DMS 273 treated with DMSO at 0.1 percent for 48 hours (cell line): ENCODE measurements at regions not wholly inside any gene's neighbourhood (a gene's known extent, or its start where the extent isn't known, plus 50 kb on each side); places are given as distances from the start of the nearest gene placed in this dataset.
"Not testable (repeated sequence)": the region's sequence is repeated elsewhere in the genome, so short reads cannot be mapped to it uniquely, and the experiment has no call there.

Source experiments
- DNase-seq: peaks from one replicate; lab custom pipeline; 2025; lab: John Stamatoyannopoulos, UW

- DNase-seq: no peak
These were observed 80.8 kb downstream of the C21orf91 start for GRCh38 chr21:17738176-17738953.

- no peak for DNase-seq
These were observed 83.1 kb downstream of the C21orf91 start for GRCh38 chr21:17736072-17736471.

- no peak for DNase-seq
These were observed 85.9 kb downstream of the C21orf91 start for GRCh38 chr21:17733209-17733608.

DNA sequence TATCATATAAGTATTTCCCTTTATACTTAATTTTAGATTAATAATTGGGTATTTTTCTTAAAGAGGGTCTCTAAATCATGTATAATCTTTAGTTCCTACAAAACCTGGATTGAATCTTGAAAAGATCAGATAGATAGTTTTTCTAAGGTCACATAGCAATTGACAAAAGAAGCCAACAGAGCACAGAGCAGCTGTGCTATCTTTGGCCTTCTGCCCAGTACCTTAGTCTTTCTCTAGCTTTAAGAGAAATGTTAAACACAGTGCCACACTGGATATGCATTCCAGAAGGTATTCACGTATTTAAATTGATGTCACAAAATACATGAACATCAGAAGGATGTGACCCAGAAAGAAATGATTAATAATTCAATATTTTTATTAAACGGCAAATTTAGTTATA is 86.8 kb downstream of the C21orf91 start:
- DNase-seq: peak; percentile 30

DNA sequence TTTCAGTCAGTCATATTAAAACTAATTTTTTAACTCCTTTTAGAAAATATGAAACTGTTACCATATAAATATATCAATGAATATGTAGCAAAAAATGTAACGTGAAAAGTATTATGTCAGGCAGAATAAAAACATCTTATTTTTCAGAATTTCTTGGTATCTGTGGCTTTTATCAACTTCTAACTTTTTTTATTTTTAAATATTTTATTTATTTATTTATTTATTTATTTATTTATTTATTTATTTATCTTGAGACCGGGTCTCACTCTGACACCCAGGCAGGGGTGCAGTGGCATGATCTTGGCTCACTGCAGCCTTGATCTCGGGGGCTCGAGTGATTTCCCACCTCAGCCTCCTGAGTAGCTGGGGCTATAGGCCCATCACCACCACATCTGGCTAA is 87.6 kb downstream of the C21orf91 start:
- DNase-seq: no peak

GRCh38 chr21:17730782-17731181 is 88.4 kb downstream of the C21orf91 start:
- DNase-seq: no peak

GRCh38 chr21:17729455-17729854 is 89.7 kb downstream of the C21orf91 start:
- no peak for DNase-seq

- DNase-seq: no peak
These were observed 91.8 kb downstream of the C21orf91 start for GRCh38 chr21:17727361-17727760.

GRCh38 chr21:17726047-17726829 is 92.9 kb downstream of the C21orf91 start:
- no peak for DNase-seq

DNA sequence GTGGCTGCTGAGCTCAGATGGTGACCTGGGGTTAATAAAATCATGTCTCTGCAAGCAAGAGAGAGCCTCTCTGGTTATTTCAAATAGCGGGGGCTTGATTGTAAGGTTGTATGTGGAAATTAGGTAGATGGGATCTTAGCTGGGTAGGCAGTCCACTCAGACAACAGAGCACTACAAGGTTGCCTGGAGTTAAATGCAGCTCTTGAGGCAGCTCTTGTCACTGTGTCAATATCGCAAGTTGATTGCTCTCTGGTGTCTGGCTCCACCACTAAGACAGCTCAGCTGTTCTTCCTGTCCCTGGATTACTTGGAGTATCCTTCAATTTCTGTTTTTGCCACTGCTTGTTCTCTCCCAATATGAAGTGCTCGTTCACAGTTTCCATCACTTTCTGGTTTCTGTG is 93.8 kb downstream of the C21orf91 start:
- no peak for DNase-seq

GRCh38 chr21:17712887-17713286 is 100.2 kb upstream of the BTG3 start:
- DNase-seq: no peak

GRCh38 chr21:17711896-17712295 is 99.2 kb upstream of the BTG3 start:
- no peak for DNase-seq

DNA sequence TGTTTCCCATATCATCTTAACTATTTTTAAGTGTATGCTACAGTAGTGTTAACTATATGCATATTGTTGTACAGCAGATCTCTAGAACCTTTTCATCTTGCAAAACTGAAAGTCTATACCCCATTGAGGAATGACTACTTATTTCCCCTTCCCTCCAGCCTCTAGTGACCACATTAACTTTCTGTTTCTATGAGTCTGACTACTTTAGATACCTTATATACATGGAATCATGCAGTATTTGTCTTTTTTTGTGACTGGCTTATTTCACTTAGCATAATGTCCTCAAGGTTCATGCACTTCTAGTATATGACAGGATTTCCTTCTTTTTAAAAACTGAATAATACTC is 96.5 kb upstream of the BTG3 start:
- DNase-seq: no peak

- no peak for DNase-seq
These were observed 96.0 kb upstream of the BTG3 start for GRCh38 chr21:17708522-17709265.

DNA sequence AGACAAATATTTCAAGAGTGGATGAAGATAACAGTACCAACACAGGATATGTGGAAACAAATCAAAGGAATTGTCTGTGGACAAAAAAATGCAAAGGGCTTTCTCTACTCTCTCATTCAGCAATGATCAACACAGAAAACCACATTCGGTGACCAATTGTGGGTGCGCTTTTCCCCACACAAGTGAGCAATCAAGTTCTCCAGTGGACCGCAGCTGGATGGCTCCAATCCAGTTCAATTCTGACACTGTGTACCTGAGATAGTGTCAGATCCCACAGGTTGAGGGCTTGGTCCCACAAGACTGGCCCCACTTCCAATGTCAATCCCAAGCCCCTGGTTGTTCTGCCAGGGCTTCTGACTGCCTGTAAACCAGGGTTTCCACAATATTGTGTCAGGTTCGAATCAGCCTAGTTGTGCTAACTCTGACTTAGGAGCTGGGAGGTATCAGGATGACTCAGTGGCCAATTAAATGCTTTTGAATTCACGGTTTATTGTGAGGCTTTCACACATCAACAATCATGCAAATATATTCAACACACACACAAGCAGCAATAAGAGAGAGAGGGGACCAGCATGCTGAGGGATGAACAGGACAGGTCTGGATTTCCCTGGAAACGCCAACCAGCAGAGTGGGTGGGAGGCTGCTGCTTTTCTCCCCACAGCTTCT is 87.0 kb upstream of the BTG3 start:
- DNase-seq: no peak

DNA sequence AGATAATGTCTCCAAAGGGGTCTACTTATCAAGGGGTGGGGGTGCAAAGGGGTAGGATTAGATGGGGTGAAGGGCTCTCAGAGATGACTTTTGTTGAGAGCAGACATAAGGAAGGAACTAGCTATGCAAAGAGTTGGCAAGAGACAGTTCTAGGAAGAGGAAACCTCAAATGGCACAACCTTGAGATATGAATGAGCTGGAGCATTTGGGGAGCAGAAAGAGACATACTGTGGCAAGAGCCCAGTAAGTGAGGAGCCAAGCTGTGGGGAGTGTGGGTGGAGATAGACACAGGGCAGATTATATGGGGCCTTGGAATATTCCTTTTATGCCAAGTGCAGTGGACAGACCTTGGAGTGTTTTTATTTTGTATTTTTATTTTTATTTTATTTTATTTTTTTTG is 84.8 kb upstream of the BTG3 start:
- no peak for DNase-seq

- not testable (repeated sequence) for DNase-seq
These were observed 81.7 kb upstream of the BTG3 start for GRCh38 chr21:17694416-17694815.

DNA sequence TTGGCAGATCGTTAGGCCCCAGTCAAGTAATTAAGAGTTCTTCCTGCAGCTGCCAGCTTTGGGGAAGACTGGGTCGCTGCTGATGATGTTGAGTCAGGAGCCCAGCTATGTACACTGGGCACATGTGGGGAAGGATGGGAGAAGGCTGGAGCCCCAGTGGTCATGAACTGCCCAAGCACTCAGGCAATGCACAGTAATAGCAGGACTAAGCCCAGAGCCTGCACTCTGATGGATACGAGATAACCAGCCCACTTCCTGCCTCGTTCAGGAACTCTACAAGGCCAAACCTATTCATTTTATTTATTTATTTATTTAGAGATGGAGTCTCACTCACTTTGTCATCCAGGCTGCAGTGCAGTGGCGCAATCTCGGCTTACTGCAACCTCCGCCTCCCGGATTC is 81.1 kb upstream of the BTG3 start:
- DNase-seq: no peak

DNA sequence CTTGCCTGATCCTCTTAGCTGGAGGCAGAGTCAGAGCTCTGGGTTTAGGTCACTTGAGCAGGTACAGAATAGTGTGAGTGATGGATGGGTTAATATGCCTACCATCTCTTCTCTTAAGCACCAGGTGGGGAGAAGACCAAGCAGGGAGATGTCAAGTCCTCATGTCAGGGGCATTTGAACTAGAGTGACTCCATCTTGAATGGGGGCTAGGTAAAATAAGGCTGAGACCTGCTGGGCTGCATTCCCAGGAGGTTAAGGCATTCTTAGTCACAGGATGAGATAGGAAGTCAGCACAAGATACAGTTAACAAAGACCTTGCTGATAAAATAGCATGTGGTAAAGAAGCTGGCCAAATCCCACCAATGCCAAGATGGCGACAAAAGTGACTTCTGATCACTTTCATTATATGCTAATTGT is 77.4 kb upstream of the BTG3 start:
- DNase-seq: no peak

GRCh38 chr21:17688912-17689874 is 76.5 kb upstream of the BTG3 start:
- peak; percentile 16 for DNase-seq

DNA sequence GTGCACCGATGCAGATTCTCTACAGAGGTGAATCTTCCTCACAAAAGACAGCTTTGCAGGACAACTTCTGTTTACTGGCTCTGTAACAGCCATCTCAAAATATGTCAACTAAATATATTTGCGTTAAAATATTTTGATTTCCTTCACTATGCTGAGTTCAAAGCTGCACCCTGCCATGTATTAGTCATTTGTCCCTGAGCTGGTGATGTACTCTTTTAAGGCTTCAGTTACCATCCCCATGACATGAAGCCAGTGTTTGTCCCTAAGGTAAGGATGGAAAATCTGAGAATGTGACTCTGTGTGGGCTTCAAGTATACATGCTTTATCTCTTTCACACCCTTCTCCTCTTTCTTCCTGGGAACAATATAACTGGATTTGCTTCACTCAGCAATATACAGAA is 70.2 kb upstream of the BTG3 start:
- no peak for DNase-seq
